ENCODE measurements at regions not wholly inside any gene's neighbourhood (a gene's known extent, or its start where the extent isn't known, plus 50 kb on each side); places are given as distances from the start of the nearest gene placed in this dataset.

DNA sequence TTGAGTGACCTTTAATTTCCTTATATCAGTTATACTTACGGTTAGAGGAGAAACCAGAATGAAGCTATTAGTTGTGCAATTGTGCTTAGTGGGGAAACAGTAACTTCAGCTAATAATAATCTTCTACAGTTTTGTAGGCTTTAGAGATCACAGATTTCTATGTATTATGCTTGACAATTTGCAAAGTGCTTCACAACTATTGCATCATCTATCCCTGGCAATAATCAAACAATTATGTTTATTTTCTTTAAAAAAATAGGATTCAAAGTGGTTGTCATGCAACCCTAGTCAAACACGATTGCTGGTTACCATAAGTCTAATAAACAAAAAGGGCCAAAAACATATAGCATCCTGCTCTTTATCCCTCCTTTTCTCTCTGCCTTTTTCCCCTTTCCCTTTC is 530.3 kb downstream of the NXPH1 start:
- Histone ChIP-seq H3K4me1 (ENCODE audit: insufficient read depth, low read length, poor library complexity, severe bottlenecking) (no peaks in the 10 kb centered on the region), H3K9me3 (ENCODE audit: low read depth, low read length, poor library complexity, severe bottlenecking) (no peaks in the 10 kb centered on the region), H3K36me3 (ENCODE audit: insufficient read depth, low read length, poor library complexity, severe bottlenecking) (no peaks in the 10 kb centered on the region), H3K4me3 (ENCODE audit: low read depth, low read length, poor library complexity, severe bottlenecking) (no peak overlapping the region), H3K27ac (ENCODE audit: low read depth, low read length, poor library complexity, severe bottlenecking) (no peak overlapping the region), H3K27me3 (replicated peaks; ENCODE audit: insufficient read depth, low read depth, low read length, poor library complexity) (peaks cover 37% of the 10 kb centered on the region)
- intact Hi-C loops (cut with micrococcal nuclease; ENCODE audit: unreplicated experiment) = no loop called here
- POLR2A ChIA-PET (ENCODE audit: low non-redundant PET) = no interaction called here
- BruUV-seq (replicated peaks) = no TSS peak
- CTCF ChIA-PET = no interaction called here
- TF ChIP-seq EZH2 (IDR thresholded peaks at IDR 0.05; ENCODE audit: borderline replicate concordance, low read depth, low read length, poor library complexity, severe bottlenecking) = no peak
- TF ChIP-seq, protein P1, sequence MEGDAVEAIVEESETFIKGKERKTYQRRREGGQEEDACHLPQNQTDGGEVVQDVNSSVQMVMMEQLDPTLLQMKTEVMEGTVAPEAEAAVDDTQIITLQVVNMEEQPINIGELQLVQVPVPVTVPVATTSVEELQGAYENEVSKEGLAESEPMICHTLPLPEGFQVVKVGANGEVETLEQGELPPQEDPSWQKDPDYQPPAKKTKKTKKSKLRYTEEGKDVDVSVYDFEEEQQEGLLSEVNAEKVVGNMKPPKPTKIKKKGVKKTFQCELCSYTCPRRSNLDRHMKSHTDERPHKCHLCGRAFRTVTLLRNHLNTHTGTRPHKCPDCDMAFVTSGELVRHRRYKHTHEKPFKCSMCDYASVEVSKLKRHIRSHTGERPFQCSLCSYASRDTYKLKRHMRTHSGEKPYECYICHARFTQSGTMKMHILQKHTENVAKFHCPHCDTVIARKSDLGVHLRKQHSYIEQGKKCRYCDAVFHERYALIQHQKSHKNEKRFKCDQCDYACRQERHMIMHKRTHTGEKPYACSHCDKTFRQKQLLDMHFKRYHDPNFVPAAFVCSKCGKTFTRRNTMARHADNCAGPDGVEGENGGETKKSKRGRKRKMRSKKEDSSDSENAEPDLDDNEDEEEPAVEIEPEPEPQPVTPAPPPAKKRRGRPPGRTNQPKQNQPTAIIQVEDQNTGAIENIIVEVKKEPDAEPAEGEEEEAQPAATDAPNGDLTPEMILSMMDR (conservative IDR thresholded peaks at IDR 0.05; ENCODE audit: low read depth, low read length) = no peak
- no peak for DNase-seq (ENCODE audit: low spot score)

- TF ChIP-seq, protein P1 (conservative IDR thresholded peaks at IDR 0.05; ENCODE audit: low read depth, low read length) = no peak
- TF ChIP-seq EZH2 (IDR thresholded peaks at IDR 0.05; ENCODE audit: borderline replicate concordance, low read depth, low read length, poor library complexity, severe bottlenecking) = no peak
- H3K36me3 ChIP-seq (ENCODE audit: insufficient read depth, low read length, poor library complexity, severe bottlenecking) = no peaks in the 10 kb centered on the region
- POLR2A ChIA-PET (ENCODE audit: low non-redundant PET) = no interaction called here
- no peaks in the 10 kb centered on the region for H3K9me3 ChIP-seq (ENCODE audit: low read depth, low read length, poor library complexity, severe bottlenecking)
- H3K27me3 ChIP-seq (replicated peaks; ENCODE audit: insufficient read depth, low read depth, low read length, poor library complexity) = peaks cover 40% of the 10 kb centered on the region
- DNase-seq (ENCODE audit: low spot score) = no peak
- H3K27ac ChIP-seq (ENCODE audit: low read depth, low read length, poor library complexity, severe bottlenecking) = no peak overlapping the region
- BruUV-seq (replicated peaks) = no TSS peak
- no peak overlapping the region for H3K4me3 ChIP-seq (ENCODE audit: low read depth, low read length, poor library complexity, severe bottlenecking)
- intact Hi-C loops (cut with micrococcal nuclease; ENCODE audit: unreplicated experiment) = no loop called here
- no peaks in the 10 kb centered on the region for H3K4me1 ChIP-seq (ENCODE audit: insufficient read depth, low read length, poor library complexity, severe bottlenecking)
- CTCF ChIA-PET = no interaction called here
Observed at GRCh38 chr7:8965177-8965576, 531.8 kb downstream of the NXPH1 start.

DNA sequence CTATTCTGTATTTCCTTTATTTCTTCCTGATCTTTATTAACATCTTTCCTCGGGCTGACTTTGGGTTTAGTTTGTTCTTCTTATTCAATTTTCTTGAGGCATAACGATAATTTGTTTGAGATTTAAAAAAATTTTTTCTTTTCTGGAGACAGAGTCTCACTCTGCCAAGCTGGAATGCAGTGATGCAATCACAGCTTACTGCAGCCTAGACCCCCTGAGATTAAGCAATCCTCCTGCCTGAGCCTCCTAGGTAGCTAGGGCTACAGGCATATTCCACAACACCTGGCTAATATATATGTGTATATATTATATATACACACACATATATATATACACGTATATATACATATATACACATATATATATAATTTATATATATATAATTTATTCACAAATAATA is 540.2 kb downstream of the NXPH1 start:
- H3K9me3 ChIP-seq (ENCODE audit: low read depth, low read length, poor library complexity, severe bottlenecking) = peaks cover 6% of the 10 kb centered on the region
- no peak overlapping the region for H3K4me3 ChIP-seq (ENCODE audit: low read depth, low read length, poor library complexity, severe bottlenecking)
- TF ChIP-seq EZH2 (IDR thresholded peaks at IDR 0.05; ENCODE audit: borderline replicate concordance, low read depth, low read length, poor library complexity, severe bottlenecking) = no peak
- TF ChIP-seq, protein P1 (conservative IDR thresholded peaks at IDR 0.05; ENCODE audit: low read depth, low read length) = no peak
- H3K27me3 ChIP-seq (replicated peaks; ENCODE audit: insufficient read depth, low read depth, low read length, poor library complexity) = peaks cover 14% of the 10 kb centered on the region
- intact Hi-C loops (cut with micrococcal nuclease; ENCODE audit: unreplicated experiment) = no loop called here
- CTCF ChIA-PET = no interaction called here
- no TSS peak for BruUV-seq (replicated peaks)
- no peaks in the 10 kb centered on the region for H3K36me3 ChIP-seq (ENCODE audit: insufficient read depth, low read length, poor library complexity, severe bottlenecking)
- POLR2A ChIA-PET (ENCODE audit: low non-redundant PET) = no interaction called here
- no peak overlapping the region for H3K27ac ChIP-seq (ENCODE audit: low read depth, low read length, poor library complexity, severe bottlenecking)
- H3K4me1 ChIP-seq (ENCODE audit: insufficient read depth, low read length, poor library complexity, severe bottlenecking) = no peaks in the 10 kb centered on the region
- no peak for DNase-seq (ENCODE audit: low spot score)
